GM18517 (cell line): ENCODE measurements at regions not wholly inside any gene's neighbourhood (a gene's known extent, or its start where the extent isn't known, plus 50 kb on each side); places are given as distances from the start of the nearest gene placed in this dataset.

Experiments
- ATAC-seq: cut with Tn5 transposase; IDR thresholded peaks from one replicate; pipeline ENCODE4 v1.9.1; 2021; ENCODE audit warnings: mild to moderate bottlenecking, moderate library complexity; ENCODE audit not compliant: unreplicated experiment

GRCh38 chr3:72254483-72254882 lies 469.5 kb upstream of the PROK2 start:
- ATAC-seq: no peak

DNA sequence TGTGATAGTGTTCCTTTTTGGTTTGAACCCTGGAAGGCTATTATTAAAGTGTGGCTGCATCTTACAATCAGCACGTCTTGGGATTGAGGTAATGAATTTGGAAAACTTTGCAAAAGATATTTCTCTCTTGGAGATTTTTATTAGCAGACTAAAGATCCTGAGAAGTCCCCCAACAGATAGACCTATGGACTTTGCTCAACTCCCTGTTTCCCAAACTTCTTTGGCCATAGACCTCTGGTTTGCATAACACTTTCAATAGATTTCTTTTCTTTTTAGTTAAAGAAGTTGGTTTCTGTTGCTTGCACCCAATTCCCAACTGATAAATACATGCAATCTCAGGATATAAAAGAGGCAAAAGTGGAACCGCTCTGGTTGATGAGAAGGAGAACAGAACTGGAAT lies 465.8 kb upstream of the PROK2 start:
- no peak for ATAC-seq

DNA sequence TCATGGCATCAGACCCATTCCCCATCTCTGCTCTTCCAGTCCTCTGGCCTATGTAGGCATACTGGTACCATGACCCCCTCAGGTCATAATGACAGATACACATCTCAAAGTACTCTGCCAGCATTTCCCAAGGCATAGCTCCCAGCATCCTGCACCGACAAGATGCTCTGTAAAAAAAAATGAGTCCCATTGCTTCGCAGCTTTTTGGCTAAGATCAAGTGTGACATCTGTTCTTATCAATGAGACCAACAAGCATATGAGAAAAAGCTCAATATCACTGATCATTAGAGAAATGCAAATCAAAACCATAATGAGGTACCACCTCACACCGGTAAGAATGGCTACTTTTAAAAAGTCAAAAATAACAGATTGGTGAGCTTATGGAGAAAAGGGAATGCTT lies 463.9 kb upstream of the PROK2 start:
- no peak for ATAC-seq

- no peak for ATAC-seq
Measured at GRCh38 chr3:72248389-72248761, 463.4 kb upstream of the PROK2 start.

- no peak for ATAC-seq
Measured at GRCh38 chr3:72247645-72248388, 462.9 kb upstream of the PROK2 start.

DNA sequence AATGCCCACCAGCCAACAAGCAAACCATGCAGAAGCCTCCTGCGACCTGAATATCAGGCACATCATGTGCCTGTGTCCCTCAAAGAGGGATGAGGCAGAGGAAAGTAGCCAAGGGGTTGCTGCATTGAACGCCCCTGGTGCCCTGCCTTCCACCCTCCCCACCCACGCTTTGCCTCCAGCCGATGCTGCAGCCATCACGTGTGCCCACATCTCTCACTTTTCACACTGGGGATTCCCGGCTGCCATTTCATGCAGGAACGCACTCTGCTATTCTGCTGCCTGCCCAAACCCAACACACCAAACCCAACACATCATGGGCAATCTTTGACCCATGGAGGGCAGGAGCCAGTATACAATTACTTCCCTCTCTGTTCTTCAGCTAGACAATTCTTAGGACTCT lies 462.2 kb upstream of the PROK2 start:
- no peak for ATAC-seq

GRCh38 chr3:72246685-72247084 lies 461.7 kb upstream of the PROK2 start:
- no peak for ATAC-seq

DNA sequence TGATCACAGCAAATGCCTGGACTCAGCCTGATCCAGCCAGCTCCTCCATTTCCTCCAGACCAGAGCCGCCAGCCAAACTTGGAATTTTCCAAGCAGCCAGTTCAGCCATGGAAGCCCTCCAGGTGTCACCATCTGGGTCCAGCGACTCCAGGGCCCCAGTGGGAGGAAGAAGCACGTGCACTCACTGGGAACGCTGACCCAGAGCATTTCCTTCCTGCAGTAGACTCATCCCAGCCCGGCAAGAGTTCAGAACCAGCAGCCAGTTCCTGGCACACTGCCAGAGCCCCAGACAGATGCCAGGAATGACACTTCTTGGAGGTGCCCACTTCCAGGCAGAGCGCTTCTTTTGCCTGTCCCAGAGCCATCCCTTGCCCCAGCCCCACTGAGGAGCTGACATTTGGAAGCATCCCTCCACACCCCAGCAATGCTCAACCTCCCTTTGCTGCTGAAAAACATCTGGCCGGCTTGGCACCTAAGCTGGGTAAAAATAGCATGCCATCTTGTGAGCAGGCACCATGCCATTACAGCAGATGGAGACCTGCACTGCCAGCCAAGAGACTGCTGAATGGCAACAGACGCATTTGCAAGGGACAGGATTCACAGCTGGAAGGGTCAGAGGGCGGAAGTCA lies 460.3 kb upstream of the PROK2 start:
- ATAC-seq: no peak

DNA sequence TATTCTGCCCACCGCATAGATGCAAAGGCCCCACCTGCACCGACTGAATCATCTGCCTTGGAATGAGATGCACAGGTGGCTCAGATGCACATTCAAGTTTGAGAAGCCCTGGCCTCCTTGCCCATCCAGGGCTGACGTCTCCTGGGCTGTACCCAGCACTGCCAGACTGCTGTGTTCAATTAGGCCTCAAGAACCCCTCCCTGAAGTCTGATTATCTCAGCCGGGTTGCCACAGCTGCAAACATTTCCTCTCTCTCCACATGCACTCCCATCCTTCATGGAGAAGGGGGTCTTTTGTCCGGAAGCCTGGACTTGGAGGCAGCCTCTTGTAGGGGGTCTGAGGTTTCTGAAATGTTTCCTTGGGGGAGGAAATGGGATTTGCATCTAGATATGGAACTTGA lies 459.4 kb upstream of the PROK2 start:
- no peak for ATAC-seq

- ATAC-seq: no peak
Measured at GRCh38 chr3:72242326-72242725, 457.4 kb upstream of the PROK2 start.

- ATAC-seq: no peak
Measured at GRCh38 chr3:72241525-72241924, 456.6 kb upstream of the PROK2 start.

DNA sequence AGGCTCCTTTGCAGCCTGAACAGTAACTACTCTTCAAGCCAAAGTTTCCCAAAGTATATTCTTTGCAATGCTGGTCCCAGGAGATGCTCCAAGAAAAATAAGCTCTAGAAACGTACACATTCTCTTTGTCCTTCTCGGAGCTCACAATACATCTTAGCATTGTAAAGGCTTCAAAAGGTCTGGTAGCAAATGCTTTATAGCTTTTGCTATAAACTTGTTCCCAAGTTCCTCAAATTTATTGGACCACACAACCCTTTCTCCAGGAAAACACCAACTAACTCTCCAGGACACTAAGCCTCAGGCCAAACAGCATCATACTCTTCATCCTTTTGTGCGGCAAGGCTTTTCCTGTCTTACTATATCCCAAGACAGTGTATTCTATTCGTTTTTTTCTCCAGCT lies 455.6 kb upstream of the PROK2 start:
- no peak for ATAC-seq

DNA sequence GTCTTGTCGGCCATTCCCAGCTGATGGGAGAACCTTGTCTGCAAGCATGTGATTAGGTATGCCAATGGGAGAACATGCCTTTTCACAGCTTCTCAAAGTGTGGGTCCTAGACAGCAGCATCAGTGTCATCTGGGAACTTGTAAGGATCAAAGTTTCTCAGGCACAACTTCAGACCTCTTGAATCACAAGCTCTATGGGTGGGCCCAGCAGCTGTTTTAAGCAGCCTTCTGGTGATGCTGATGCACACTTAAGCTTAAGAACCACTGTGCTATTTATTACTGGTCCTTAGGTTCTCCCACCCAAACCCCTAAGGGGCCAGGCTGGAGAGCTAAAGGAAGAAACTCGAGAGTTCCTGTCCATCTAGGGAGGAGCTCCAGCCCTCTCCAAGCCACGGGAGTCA lies 453.9 kb upstream of the PROK2 start:
- ATAC-seq: no peak

DNA sequence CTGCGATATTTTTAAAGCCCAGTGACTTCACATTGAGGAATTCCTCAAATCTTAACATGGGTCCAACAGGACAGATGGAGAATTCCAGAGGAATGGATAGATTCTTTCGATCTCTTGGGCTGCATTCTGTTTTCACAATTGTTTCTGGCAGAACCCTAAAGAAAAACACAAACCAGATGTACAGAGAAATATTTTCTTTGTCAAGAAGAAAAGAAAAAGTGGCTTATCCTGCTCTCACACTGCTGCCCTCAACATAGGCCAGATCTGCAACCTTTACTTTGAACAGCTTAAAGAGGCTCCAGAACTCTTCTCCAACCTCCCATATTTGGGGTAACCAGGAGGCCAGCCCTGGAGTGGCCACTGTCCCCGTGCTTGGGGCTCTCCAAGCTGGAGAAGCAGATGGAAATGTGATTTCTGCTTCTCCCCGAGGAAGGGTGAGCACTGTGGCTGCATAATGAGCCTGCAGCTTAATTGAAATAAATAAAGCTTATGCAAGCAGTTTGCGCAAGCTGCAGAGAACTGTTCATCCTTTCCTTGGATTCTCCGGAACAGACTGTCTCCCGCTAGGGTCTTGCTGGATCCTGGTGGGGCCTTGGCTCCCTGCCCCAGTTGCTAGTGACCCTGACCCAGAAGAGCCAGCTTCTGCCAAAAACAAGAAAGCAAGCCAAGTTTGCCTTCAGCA lies 453.2 kb upstream of the PROK2 start:
- no peak for ATAC-seq

DNA sequence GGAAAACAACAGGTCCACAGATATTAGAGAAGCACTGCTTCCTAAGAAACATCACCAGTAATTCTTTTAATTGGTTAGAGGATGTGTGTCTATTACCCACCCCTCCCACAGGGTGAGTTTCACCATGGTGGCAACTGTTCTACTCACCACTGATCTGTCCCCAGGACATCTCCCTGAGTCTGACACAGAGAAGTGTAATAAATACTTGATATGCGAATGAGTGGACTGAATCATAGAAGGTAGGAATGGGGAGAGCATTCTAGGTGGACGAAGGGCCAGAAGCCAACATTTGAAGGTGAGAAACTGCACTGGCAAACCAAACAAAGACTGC lies 452.7 kb upstream of the PROK2 start:
- no peak for ATAC-seq

DNA sequence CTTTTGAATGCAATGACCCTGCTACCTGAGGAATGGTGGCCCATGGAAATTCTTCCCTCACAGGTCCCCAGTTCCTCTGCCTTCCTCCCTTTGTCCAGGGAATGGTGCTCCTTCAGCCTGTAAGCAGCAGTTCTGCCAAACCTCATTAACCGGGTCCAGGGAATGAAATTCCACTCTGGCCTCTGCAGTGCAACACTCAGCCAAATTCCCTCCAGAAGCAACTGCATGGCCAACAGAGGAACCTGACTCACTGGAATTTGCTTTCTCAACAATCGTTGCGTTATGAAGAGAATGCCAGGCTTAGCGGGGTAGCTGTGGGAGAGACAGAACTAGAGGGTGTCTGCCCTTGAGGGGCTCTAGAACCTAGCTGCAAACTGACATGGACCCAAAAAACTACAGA lies 449.4 kb upstream of the PROK2 start:
- no peak for ATAC-seq

- no peak for ATAC-seq
Measured at GRCh38 chr3:72233571-72233970, 448.6 kb upstream of the PROK2 start.

DNA sequence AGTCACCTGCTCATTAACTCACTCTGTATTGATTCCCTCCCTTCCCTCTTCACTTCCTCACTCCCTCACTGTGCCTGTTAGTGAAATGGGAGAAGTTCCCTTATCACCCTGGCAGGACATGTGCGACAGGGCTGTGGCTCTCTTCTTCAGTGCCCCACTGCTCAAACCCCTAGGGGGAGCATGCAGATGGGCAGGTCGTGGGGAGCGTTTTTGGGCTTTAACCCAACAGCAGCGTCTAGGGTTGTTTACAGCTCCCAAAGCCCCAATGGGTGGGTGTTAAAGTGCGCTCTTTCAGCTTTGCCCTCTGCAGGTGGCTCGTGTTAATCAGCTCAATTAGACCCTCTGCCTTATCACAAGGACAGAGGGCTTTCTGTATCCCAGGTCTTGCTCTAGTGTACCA lies 447.8 kb upstream of the PROK2 start:
- no peak for ATAC-seq

- ATAC-seq: no peak
Measured at GRCh38 chr3:72232331-72232730, 447.4 kb upstream of the PROK2 start.

DNA sequence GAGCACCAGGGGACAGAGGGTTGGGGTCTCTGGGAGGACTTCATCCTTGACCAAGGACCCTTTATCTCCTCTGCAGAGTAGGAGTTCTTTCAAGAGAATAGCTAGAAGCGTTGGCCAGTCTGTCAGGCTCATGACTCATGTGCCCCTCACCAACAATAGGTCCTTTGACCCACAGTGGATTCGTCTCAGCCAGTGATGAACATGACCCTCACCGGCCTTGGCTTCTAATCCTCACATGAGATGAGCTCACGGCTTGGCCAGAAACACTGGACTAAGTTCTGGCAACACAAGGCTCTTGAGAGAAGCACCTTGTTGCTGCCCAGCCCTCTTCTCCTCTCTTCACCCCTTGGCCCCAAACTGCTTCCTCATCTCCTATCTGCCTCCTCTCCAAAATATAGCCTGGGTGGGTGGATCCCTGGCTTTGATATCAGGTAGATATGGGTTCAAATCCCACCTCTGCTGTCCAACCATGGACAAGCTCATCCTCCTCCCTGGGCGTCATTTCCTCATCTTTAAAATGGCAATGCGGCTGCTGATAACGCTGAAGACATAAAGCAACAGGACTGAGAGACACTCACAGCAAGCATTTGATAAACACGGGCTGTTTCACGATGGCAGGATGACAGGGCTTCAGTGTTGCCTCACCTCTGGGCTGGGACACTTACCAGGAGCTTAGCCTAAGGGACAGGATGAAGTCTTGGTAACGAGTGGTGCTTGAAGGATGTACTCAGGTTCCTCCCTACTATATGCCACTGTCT lies 446.7 kb upstream of the PROK2 start:
- no peak for ATAC-seq

DNA sequence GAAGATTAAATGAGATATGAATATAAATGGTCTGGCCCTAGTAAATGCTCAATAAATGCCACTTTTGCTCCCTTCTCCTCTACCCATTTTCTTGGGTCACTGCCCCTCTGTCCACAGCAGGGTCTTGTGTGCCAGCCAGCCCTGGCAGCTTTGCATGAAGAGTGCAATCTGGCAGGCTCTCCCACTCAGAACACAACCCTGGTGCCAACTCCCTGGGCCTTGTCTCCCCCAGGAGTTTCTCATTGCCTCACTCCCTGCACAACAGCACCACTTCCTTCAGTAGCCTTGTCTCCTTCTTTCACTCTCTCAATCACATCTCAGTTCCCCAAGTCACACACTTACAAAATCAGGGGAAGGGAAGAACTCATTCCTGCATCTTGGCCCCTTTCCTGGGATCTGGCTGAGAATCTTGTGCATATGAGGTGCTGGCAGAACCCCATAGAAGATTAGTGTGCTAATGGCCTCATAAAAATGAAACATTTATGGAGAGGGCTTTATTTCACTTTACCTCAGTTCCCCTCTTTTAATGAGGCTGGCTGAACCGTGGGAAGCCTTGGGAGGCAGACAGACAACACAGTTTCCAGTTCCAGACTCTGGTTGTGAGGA lies 445.9 kb upstream of the PROK2 start:
- no peak for ATAC-seq
